ENCODE measurements at regions not wholly inside any gene's neighbourhood (a gene's known extent, or its start where the extent isn't known, plus 50 kb on each side); places are given as distances from the start of the nearest gene placed in this dataset.

DNA sequence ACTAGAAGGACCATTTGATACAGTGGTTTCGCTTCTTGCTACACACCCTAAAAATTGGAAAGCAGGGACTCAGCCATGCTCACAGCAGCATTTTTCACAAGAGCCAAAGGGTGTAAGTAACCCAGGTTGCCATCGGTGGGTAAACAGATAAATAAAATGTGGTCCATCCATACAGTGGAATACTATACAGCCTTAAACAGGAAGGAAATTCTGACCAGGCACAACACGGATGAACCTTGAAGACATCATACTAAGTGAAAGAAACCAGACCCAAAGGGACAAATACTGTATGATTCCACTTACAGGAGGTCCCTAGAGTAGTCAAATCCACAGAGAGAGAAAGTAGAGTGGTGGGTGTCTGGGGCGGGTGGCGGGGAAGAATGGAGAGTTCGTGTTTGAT lies 220.9 kb downstream of the PHETA1 start:
- TF ChIP-seq, protein P1, sequence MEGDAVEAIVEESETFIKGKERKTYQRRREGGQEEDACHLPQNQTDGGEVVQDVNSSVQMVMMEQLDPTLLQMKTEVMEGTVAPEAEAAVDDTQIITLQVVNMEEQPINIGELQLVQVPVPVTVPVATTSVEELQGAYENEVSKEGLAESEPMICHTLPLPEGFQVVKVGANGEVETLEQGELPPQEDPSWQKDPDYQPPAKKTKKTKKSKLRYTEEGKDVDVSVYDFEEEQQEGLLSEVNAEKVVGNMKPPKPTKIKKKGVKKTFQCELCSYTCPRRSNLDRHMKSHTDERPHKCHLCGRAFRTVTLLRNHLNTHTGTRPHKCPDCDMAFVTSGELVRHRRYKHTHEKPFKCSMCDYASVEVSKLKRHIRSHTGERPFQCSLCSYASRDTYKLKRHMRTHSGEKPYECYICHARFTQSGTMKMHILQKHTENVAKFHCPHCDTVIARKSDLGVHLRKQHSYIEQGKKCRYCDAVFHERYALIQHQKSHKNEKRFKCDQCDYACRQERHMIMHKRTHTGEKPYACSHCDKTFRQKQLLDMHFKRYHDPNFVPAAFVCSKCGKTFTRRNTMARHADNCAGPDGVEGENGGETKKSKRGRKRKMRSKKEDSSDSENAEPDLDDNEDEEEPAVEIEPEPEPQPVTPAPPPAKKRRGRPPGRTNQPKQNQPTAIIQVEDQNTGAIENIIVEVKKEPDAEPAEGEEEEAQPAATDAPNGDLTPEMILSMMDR (IDR thresholded peaks at IDR 0.05; ENCODE audit: unreplicated experiment), result no peak
- Mint-ChIP-seq H3K9me3 (ENCODE audit: low read depth) (no peaks in the 10 kb centered on the region), H3K27ac (no peak overlapping the region), H3K27me3 (no peaks in the 10 kb centered on the region), H3K4me1 (ENCODE audit: low read depth) (peaks cover 20% of the 10 kb centered on the region), H3K36me3 (ENCODE audit: insufficient read depth) (peaks cover 7% of the 10 kb centered on the region), H3K4me3 (ENCODE audit: low read depth) (no peak overlapping the region)
- no peak for DNase-seq (ENCODE audit: low spot score, unreplicated experiment)

DNA sequence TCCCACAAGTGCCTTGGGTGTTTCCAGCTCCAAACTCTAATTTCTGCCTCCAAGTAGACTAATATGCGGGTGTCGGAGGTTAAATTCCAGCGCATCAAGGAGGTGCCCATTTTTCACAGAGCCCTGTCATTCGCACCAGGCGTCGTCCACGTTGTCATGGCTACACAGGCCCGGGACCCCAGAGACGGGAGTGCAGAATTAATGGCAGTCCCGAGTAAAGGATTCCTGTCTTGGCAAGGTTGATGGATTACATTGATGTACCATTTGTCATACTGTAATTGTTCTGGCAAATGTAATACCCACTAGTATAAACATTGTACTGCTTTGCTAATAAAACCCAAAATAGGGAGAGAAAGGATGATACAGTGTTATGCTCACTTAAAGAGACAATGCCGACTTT lies 222.9 kb upstream of the MYL2 start:
- H3K36me3 Mint-ChIP-seq (ENCODE audit: insufficient read depth), result peaks cover 6% of the 10 kb centered on the region
- no peak overlapping the region for H3K4me3 Mint-ChIP-seq (ENCODE audit: low read depth)
- H3K9me3 Mint-ChIP-seq (ENCODE audit: low read depth), result no peaks in the 10 kb centered on the region
- TF ChIP-seq, protein P1 (IDR thresholded peaks at IDR 0.05; ENCODE audit: unreplicated experiment), result no peak
- H3K27me3 Mint-ChIP-seq, result no peaks in the 10 kb centered on the region
- no peak for DNase-seq (ENCODE audit: low spot score, unreplicated experiment)
- peaks cover 22% of the 10 kb centered on the region for H3K4me1 Mint-ChIP-seq (ENCODE audit: low read depth)
- peak overlapping the region; percentile 42 for H3K27ac Mint-ChIP-seq

DNA sequence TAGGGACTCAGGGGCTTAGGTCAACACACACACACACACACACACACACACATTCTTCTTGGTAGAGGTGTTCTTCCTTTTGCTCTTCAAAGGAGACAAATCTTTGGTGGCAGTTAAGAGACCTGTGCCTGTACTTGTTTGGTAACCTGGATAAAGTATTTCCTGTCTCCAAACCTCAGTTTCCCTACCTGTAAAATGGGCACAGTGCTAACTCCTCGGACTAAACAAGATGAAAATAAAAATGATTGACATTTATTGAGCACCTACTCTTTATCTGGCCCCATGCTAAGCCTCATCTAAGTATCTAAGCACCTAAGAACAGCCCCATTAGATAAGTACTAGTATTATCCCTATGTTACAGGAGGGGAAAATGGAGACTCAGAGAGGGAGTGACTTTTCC lies 220.8 kb upstream of the MYL2 start:
- no peak overlapping the region for H3K4me3 Mint-ChIP-seq (ENCODE audit: low read depth)
- no peak overlapping the region for H3K27ac Mint-ChIP-seq
- no peaks in the 10 kb centered on the region for H3K27me3 Mint-ChIP-seq
- H3K9me3 Mint-ChIP-seq (ENCODE audit: low read depth), result no peaks in the 10 kb centered on the region
- peaks cover 22% of the 10 kb centered on the region for H3K4me1 Mint-ChIP-seq (ENCODE audit: low read depth)
- no peak for DNase-seq (ENCODE audit: low spot score, unreplicated experiment)
- peaks cover 4% of the 10 kb centered on the region for H3K36me3 Mint-ChIP-seq (ENCODE audit: insufficient read depth)
- TF ChIP-seq, protein P1 (IDR thresholded peaks at IDR 0.05; ENCODE audit: unreplicated experiment), result no peak

DNA sequence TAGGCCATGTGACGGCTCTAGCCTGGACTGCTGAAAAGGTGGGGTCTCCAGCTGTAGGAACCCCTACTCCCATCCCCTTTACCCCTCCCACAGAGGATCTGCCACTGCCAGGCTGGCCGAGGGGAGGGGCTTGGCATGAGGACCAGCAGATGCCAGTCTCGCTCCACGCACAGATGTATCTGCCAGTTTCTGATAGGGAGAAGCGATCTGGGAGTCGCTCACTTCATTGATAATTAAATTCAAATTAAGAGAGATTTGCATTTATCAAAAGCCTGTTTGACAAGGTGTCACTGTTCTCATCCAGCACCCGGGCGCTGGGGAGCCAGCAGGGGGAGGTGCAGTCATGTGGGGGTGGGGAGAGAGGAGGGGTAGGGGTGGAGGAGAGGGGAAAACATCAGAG lies 217.6 kb upstream of the MYL2 start:
- H3K27me3 Mint-ChIP-seq, result no peaks in the 10 kb centered on the region
- TF ChIP-seq, protein P1 (IDR thresholded peaks at IDR 0.05; ENCODE audit: unreplicated experiment), result no peak
- no peak overlapping the region for H3K4me3 Mint-ChIP-seq (ENCODE audit: low read depth)
- peaks cover 24% of the 10 kb centered on the region for H3K36me3 Mint-ChIP-seq (ENCODE audit: insufficient read depth)
- DNase-seq (ENCODE audit: low spot score, unreplicated experiment), result no peak
- H3K9me3 Mint-ChIP-seq (ENCODE audit: low read depth), result peaks cover 16% of the 10 kb centered on the region
- no peak overlapping the region for H3K27ac Mint-ChIP-seq
- H3K4me1 Mint-ChIP-seq (ENCODE audit: low read depth), result peaks cover 9% of the 10 kb centered on the region

DNA sequence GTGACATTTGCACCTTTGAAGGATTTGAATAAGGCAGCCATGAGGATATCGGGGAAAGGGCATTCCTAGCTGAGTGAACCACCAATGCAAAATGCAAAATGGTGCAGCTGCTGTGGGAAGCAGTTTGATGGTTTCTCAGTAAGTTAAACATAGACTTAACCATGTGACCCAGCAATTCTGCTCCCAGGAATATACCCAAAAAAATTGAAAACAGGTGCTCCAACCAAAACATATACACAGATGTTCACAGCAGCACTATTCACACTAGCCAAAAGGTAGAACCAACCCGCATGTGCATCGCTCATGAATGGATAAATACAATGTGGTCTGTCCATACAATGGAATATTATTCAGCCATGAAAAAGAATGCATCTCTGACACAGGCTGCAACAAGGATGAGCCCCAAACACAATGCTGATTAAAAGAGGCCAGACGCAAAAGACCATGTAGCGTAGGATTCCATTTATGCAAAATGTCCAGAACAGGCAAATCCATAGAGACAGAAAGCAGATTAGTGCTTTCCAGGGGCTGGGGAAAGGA lies 215.0 kb upstream of the MYL2 start:
- Mint-ChIP-seq H3K27ac (no peak overlapping the region), H3K36me3 (ENCODE audit: insufficient read depth) (peaks cover 39% of the 10 kb centered on the region), H3K27me3 (no peaks in the 10 kb centered on the region), H3K9me3 (ENCODE audit: low read depth) (peaks cover 31% of the 10 kb centered on the region), H3K4me3 (ENCODE audit: low read depth) (no peak overlapping the region), H3K4me1 (ENCODE audit: low read depth) (no peaks in the 10 kb centered on the region)
- TF ChIP-seq, protein P1 (IDR thresholded peaks at IDR 0.05; ENCODE audit: unreplicated experiment), result no peak
- DNase-seq (ENCODE audit: low spot score, unreplicated experiment), result no peak

All from progenitor cell of endocrine pancreas (in vitro differentiated cells).